ENCODE measurements at regions not wholly inside any gene's neighbourhood (a gene's known extent, or its start where the extent isn't known, plus 50 kb on each side); places are given as distances from the start of the nearest gene placed in this dataset.

DNA sequence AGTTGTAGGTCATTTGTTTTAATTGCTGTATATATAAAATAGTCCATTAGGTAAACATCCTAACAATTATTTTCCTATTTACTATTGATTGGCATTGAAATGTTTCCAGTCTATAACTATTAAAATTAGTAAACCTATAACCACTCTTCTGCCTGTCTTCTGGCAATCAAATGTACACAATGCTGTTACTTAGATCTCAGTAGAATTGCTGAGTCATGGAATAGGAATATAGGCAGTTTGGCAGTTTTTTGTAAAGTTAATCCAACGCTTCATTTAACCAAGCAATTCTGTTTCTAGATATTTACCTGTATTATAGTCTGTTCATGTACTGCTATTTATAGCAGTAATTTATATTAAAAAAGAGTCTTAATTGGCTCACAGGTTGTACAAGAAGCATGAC lies 518.1 kb downstream of the DCDC2C start:
- no peak for TF ChIP-seq POLR2A (IDR thresholded peaks at IDR 0.05)
- TF ChIP-seq, protein P1, sequence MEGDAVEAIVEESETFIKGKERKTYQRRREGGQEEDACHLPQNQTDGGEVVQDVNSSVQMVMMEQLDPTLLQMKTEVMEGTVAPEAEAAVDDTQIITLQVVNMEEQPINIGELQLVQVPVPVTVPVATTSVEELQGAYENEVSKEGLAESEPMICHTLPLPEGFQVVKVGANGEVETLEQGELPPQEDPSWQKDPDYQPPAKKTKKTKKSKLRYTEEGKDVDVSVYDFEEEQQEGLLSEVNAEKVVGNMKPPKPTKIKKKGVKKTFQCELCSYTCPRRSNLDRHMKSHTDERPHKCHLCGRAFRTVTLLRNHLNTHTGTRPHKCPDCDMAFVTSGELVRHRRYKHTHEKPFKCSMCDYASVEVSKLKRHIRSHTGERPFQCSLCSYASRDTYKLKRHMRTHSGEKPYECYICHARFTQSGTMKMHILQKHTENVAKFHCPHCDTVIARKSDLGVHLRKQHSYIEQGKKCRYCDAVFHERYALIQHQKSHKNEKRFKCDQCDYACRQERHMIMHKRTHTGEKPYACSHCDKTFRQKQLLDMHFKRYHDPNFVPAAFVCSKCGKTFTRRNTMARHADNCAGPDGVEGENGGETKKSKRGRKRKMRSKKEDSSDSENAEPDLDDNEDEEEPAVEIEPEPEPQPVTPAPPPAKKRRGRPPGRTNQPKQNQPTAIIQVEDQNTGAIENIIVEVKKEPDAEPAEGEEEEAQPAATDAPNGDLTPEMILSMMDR (IDR thresholded peaks at IDR 0.05), result no peak

All from breast epithelium (tissue), 3 donors.